GM12891 (cell line): ENCODE measurements at regions not wholly inside any gene's neighbourhood (a gene's known extent, or its start where the extent isn't known, plus 50 kb on each side); places are given as distances from the start of the nearest gene placed in this dataset.

Experiments
- POLR2A ChIP-seq: IDR thresholded peaks from 2 replicates; pipeline ENCODE4 v1.6.1; 2011; ENCODE audit warnings: low read depth, low read length, control low read depth
- POLR2AphosphoS5 ChIP-seq: IDR thresholded peaks from 2 replicates; pipeline ENCODE4 v1.6.1; 2011; ENCODE audit warnings: low read depth, low read length, control low read depth
- TAF1 ChIP-seq: IDR thresholded peaks from 2 replicates; pipeline ENCODE4 v1.6.1; 2011; ENCODE audit warnings: low read depth, low read length, control low read depth

DNA sequence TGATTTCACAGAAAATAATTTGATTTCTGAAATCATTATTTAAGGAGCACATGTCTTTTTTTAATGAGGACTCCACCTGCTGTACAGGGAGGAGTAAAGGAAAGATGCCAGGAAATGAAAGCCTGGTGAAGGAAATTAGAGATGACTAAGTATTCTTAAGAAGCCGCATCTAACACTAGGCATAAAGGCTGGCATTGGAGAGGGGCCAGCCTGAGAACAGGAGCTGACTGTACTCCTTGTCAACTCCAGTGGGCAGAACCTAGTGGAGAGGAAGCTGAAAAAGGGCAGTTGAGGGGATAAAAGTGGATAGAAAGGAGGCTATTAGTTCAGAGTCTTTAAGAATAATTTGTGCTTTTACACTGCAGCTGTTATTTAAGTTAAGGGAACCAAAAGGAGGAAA is 393.0 kb downstream of the PPP1R2C start:
- no peak for TF ChIP-seq POLR2A
- no peak for TF ChIP-seq POLR2AphosphoS5
- no peak for TF ChIP-seq TAF1
